HG03097 (cell line): ENCODE measurements at regions not wholly inside any gene's neighbourhood (a gene's known extent, or its start where the extent isn't known, plus 50 kb on each side); places are given as distances from the start of the nearest gene placed in this dataset.

Source experiments
- ATAC-seq: cut with Tn5 transposase; IDR thresholded peaks from one replicate; pipeline ENCODE4 v1.9.1; 2021; ENCODE audit not compliant: unreplicated experiment, low FRiP score

- ATAC-seq, result no peak
Measured at GRCh38 chr17:34099859-34100515, 155.1 kb upstream of the CCL2 start.

GRCh38 chr17:34107019-34107418 is 148.1 kb upstream of the CCL2 start:
- no peak for ATAC-seq

- ATAC-seq, result no peak
Measured at GRCh38 chr17:34110315-34110714, 144.8 kb upstream of the CCL2 start.

DNA sequence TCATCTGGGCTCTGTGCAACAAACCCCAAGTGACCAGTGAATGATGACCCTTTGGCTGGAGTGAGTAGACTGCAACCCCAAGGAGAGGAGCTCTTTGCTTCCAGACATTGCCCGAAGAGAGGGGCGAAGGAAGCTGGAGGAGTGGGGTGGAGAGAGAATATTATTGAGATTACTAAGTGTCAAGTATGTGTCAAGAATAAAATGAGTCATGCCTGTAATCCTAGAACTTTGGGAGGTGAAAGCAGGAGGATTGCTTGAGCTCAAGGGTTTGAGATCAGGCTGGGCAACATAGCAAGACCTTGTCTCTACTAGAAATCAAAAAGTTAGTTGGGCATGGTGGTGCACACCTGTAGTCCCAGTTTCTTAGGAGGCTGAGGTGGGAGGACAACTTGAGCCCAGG is 142.0 kb upstream of the CCL2 start:
- ATAC-seq, result no peak

DNA sequence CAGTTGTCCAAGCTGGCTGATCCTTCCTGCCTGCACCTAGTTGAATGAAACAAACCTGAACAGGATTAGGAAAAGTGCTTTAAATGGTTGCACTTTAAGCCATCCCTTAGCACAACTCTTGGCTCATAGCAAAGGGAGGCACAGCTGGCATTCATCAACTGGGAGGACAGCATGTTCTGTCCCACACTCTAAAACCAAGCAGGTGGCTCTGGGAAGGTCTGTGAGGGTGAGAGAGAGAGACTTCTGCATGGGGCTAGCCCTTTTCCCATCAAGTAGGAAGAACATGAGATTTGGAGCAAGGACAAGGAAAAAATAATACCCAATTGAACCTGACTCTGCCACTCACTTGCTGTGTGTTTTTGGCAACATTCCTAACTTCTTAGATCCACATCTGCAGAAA is 140.9 kb upstream of the CCL2 start:
- no peak for ATAC-seq

DNA sequence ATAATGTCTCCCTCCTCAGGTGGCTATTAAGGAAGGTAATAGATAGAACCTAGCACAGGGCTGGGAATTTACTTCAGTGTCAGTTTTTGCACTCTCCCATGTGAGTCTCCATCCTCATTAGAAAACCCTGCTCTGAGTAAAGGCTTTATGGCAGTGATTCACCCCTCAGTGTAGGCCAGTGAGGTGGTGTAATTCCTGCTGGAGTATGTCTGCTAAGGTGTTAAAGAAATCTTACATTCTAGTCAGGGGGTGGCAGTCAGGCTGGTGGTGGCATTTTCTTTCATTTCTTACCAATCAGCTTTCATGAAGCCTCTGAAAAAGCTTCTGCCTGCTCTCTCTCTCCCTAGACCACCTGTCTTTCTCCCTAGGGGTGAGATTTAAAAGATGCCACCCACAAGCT is 138.8 kb upstream of the CCL2 start:
- ATAC-seq, result no peak

DNA sequence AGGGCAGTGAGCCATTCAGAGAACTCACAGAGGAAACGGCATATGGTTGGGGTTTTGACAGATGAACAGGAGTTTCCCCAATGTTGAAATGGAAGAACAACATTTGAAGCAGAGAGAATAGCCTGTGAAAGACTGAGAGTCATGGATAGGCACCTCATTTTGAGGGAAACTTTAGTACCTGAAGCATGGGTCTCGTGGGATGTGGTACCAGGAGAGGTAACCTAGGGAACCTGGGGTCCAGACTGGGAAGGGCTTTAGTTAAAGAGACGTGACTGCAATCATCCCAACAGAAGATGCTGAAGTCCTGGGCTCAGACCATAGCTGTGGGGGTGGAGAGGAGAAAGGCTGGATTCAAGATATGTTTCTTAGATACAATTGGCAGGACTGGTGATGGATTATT is 137.8 kb upstream of the CCL2 start:
- no peak for ATAC-seq

GRCh38 chr17:34117811-34118210 is 137.3 kb upstream of the CCL2 start:
- ATAC-seq, result no peak

DNA sequence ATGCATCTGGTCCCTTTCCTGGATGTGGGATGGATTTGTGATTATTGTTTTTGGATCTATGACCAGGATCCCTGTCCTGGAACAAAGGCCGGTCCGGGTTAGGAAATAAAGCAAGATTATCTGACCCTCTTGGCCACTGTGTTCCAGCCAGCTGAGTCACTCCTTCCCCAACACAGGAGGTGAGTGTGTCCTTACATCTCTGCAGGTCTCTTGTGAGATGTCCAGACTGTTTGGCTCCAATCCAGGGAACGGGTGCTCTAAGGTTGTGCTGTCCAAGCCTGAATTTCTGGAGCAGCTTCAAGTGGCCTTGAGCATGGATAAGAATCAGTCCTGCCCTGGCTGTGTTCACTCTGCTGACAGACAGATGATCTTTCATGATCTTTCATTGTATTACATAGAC is 136.5 kb upstream of the CCL2 start:
- ATAC-seq, result no peak

GRCh38 chr17:34121311-34121710 is 133.8 kb upstream of the CCL2 start:
- no peak for ATAC-seq

DNA sequence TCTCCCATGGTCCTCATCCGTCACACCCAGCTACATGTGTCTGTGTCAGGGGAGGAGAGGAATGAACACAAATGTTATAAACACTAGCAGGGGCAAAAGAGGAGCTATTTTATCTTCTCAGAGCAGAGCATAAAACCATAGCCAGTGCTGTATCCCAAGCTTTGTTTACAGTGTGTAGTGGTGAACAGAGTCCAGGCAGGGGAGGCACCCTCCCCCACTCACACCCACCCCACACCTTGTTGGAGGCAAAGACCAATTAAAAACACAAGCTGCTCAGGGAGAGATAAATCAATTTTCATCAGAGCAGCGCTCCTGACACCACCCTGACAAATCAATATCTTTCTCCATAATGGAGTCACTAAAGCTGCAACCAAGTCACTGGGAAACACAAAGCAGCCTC is 132.6 kb upstream of the CCL2 start:
- ATAC-seq, result no peak

- ATAC-seq, result no peak
Measured at GRCh38 chr17:34125010-34125409, 130.1 kb upstream of the CCL2 start.

DNA sequence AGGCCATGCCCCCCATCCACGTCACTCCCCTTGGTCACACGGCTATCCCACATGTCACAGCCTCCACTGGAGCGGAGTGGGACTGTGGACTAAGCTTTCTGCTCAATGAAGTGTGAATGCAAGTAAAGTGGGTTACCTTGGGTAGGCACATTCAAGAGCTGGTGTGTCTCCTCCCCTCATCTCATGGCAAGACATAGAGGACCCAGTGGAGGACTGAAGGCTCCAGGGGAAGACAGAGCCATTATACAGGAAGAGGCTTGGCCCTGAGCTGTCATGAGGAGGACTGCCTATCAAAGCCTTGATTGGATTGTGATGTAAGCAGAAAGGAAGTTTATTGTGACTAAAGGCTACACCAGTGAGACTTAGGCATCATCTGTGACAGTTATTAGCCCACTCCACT is 129.2 kb upstream of the CCL2 start:
- ATAC-seq, result no peak

- no peak for ATAC-seq
Measured at GRCh38 chr17:34126496-34126895, 128.6 kb upstream of the CCL2 start.

DNA sequence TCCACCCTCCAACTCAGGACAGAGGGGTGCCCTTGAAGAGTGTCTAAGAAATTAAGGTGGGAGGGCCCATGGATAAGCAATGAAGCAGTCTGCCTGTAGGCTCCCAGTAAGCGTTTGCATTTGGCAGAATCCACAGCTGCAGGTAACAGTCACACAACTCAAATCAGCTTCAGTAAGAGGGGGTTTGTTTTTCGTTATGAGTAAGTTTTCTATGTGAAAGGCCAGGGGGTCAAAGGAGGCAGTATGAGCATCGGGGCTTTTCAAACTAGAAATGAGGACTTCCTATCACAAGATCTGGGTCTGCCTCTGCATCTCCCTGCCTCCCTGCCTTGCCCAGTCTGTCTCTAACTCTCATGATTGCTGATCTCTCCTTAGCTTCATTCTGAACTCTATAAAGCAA is 128.1 kb upstream of the CCL2 start:
- no peak for ATAC-seq

- ATAC-seq, result no peak
Measured at GRCh38 chr17:34130544-34130943, 124.5 kb upstream of the CCL2 start.

GRCh38 chr17:34131386-34131785 is 123.7 kb upstream of the CCL2 start:
- no peak for ATAC-seq

DNA sequence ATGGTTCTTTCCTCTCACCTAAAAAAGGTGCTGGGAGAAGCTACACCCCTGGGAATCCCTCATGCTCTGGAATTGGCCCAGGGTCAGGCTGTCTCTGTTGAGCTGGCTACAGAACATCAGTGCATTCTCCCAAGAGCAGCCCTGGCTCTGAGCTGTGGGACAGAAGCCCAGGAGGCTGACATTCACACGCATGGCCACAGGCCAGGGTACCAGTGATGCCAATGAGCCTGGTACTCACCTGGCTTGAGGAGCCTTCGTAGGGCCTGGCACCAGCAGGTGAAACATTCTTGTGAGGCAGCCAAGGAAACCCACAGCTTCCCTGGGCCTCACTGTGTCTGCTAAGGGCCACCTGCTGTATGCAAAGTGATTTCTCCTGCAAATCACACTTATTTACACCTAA is 121.7 kb upstream of the CCL2 start:
- no peak for ATAC-seq

GRCh38 chr17:34135841-34136240 is 119.2 kb upstream of the CCL2 start:
- ATAC-seq, result no peak

- ATAC-seq, result no peak
Measured at GRCh38 chr17:34140006-34140405, 115.1 kb upstream of the CCL2 start.

- ATAC-seq, result no peak
Measured at GRCh38 chr17:34141590-34141989, 113.5 kb upstream of the CCL2 start.

GRCh38 chr17:34143430-34143829 is 111.7 kb upstream of the CCL2 start:
- no peak for ATAC-seq

DNA sequence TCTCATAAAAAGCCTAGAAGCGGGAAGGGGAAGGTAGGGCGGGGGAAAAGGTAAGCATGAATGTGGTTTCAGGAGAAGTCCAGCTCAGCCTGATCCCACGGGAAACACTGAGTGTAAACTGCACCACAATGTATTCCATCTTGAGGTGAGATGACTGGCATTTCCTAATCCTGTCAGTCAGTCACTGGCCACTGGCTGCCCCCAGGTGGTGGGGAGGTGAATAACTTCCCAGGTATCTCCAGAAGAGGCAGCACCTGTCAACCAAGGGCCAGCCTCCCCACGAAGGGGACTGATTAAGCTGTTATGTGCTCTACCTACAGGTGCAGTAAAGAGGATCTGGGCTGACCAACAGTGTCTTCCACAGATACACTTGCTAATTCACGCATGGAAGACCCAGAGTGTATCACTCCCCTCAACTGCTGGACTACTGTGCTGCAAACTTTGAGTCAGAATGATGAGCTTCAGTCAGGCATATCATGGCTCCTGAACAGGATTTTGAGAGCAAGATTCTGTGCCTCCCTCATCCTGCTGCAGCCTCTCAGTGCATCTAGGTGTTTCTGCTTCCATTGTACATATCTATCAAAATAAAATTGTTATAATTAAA is 108.5 kb upstream of the CCL2 start:
- no peak for ATAC-seq
